Caco-2 (cell line): ENCODE measurements at regions not wholly inside any gene's neighbourhood (a gene's known extent, or its start where the extent isn't known, plus 50 kb on each side); places are given as distances from the start of the nearest gene placed in this dataset.

ENCODE experiments used
- BruUV-seq: library from RNA; stranded (reverse); fragments of 400-500 nt; replicated peaks from 2 replicates; lab custom pipeline; 2021; lab: Mats Ljungman, UMichigan
- CTCF ChIA-PET: fragments of 300-600 bp; sonication (Branson Sonifier 250); formaldehyde crosslinking; loops from one replicate; lab custom pipeline; 2022; ENCODE audit warnings: antibody characterized with exemption; lab: Charles Lee
- POLR2A ChIA-PET: fragments of 300-600 bp; sonication (Branson Sonifier 250); formaldehyde crosslinking; loops from one replicate; lab custom pipeline; 2022; ENCODE audit warnings: antibody characterized with exemption; lab: Charles Lee
- DNase-seq, 2 experiments: peaks; one replicate each; pipeline versions ENCODE4 v3.0.0 to v3.0.0-alpha.2; 2020 to 2022
- H3K27me3 ChIP-seq: replicated peaks from 2 replicates; pipeline ENCODE4 v1.6.0; 2011; ENCODE audit warnings: low read length; ENCODE audit not compliant: control insufficient read depth, insufficient read depth
- H3K36me3 ChIP-seq: 2 replicates; pipeline ENCODE4 v1.5.1; 2011; ENCODE audit warnings: low read length; ENCODE audit not compliant: control insufficient read depth, insufficient read depth
- H3K4me1 ChIP-seq: fragments of 250-450 bp; sonication (Bioruptor Pico); 2 replicates; pipeline ENCODE4 v1.5.1; 2020; ENCODE audit warnings: mild to moderate bottlenecking
- H3K4me3 ChIP-seq: 2 replicates; pipeline ENCODE4 v1.5.1; 2011; ENCODE audit warnings: low read depth, mild to moderate bottlenecking, control low read depth, low read length
- H3K9me3 ChIP-seq: fragments of 250-450 bp; sonication (Bioruptor Pico); 2 replicates; pipeline ENCODE4 v1.5.1; 2020; ENCODE audit warnings: mild to moderate bottlenecking, moderate library complexity
- H3K27ac Mint-ChIP-seq: one replicate; pipeline ENCODE4 v1.8.0; 2022; ENCODE audit warnings: mixed read lengths; ENCODE audit not compliant: unreplicated experiment
- H3K27me3 Mint-ChIP-seq: one replicate; pipeline ENCODE4 v1.8.0; 2022; ENCODE audit warnings: mixed read lengths; ENCODE audit not compliant: insufficient read depth, unreplicated experiment
- H3K36me3 Mint-ChIP-seq: one replicate; pipeline ENCODE4 v1.8.0; 2022; ENCODE audit warnings: mild to moderate bottlenecking, mixed read lengths; ENCODE audit not compliant: insufficient read depth, unreplicated experiment
- H3K4me1 Mint-ChIP-seq: one replicate; pipeline ENCODE4 v1.8.0; 2022; ENCODE audit warnings: low read depth, mixed read lengths; ENCODE audit not compliant: unreplicated experiment
- H3K4me3 Mint-ChIP-seq: one replicate; pipeline ENCODE4 v1.8.0; 2022; ENCODE audit warnings: mild to moderate bottlenecking, moderate library complexity, mixed read lengths; ENCODE audit not compliant: unreplicated experiment
- H3K9me3 Mint-ChIP-seq: one replicate; pipeline ENCODE4 v1.8.0; 2022; ENCODE audit warnings: mixed read lengths; ENCODE audit not compliant: unreplicated experiment
- CTCF ChIP-seq, 2 experiments: fragments of 200-600 bp in 1 of 2; IDR thresholded peaks; 1 replicate in 1 of 2; 2 replicates in 1 of 2; pipeline versions ENCODE4 v1.5.1 to v1.8.0; 2011 to 2022; ENCODE audit warnings: antibody characterized with exemption in 1 of 2, control low read depth in 1 of 2, inconsistent platforms in 1 of 2, low read depth in 1 of 2, low read length in 1 of 2, mild to moderate bottlenecking in 1 of 2, moderate library complexity in 1 of 2; ENCODE audit not compliant: insufficient read depth in 1 of 2, severe bottlenecking in 1 of 2, unreplicated experiment in 1 of 2
- intact Hi-C: fragments of 100-400 bp; cut with micrococcal nuclease; formaldehyde crosslinking; loops from one replicate; pipeline ENCODE4 v1.10.0; 2022; ENCODE audit not compliant: unreplicated experiment

- Mint-ChIP-seq H3K36me3 (no peaks in the 10 kb centered on the region), H3K4me1 (no peaks in the 10 kb centered on the region), H3K4me3 (no peak overlapping the region), H3K27ac (no peak overlapping the region), H3K9me3 (no peaks in the 10 kb centered on the region), H3K27me3 (peaks cover 14% of the 10 kb centered on the region)
- no peaks in the 10 kb centered on the region for H3K36me3 ChIP-seq
- ChIA-PET POLR2A (no interaction called here), CTCF (no interaction called here)
- no peak overlapping the region for H3K4me3 ChIP-seq
- no peaks in the 10 kb centered on the region for H3K9me3 ChIP-seq
- no peaks in the 10 kb centered on the region for H3K27me3 ChIP-seq
- no peak for DNase-seq
- no TSS peak for BruUV-seq
- no peak for TF ChIP-seq CTCF (IDR thresholded peaks at IDR 0.05; ENCODE audit: insufficient read depth in 1 of 2, low read depth in 1 of 2, low read length in 1 of 2, severe bottlenecking in 1 of 2, unreplicated experiment in 1 of 2)
- no peaks in the 10 kb centered on the region for H3K4me1 ChIP-seq
- intact Hi-C loops, result no loop called here
These were observed 62.8 kb downstream of the MED10 start for GRCh38 chr5:6315580-6315979.

GRCh38 chr5:6311568-6312501 is 66.5 kb downstream of the MED10 start:
- Mint-ChIP-seq H3K9me3 (no peaks in the 10 kb centered on the region), H3K27me3 (peaks cover 17% of the 10 kb centered on the region), H3K27ac (no peak overlapping the region), H3K36me3 (no peaks in the 10 kb centered on the region), H3K4me1 (no peaks in the 10 kb centered on the region), H3K4me3 (no peak overlapping the region)
- BruUV-seq, result no TSS peak
- H3K4me1 ChIP-seq, result no peaks in the 10 kb centered on the region
- intact Hi-C loops, result no loop called here
- H3K27me3 ChIP-seq, result no peaks in the 10 kb centered on the region
- no peak for DNase-seq
- H3K36me3 ChIP-seq, result no peaks in the 10 kb centered on the region
- H3K9me3 ChIP-seq, result no peaks in the 10 kb centered on the region
- no peak overlapping the region for H3K4me3 ChIP-seq
- POLR2A ChIA-PET, result no interaction called here
- CTCF ChIA-PET, result no interaction called here
- TF ChIP-seq CTCF (IDR thresholded peaks at IDR 0.05; ENCODE audit: insufficient read depth in 1 of 2, low read depth in 1 of 2, low read length in 1 of 2, severe bottlenecking in 1 of 2, unreplicated experiment in 1 of 2), result no peak

GRCh38 chr5:6309949-6310348 is 68.4 kb downstream of the MED10 start:
- BruUV-seq, result no TSS peak
- H3K27me3 ChIP-seq, result no peaks in the 10 kb centered on the region; the same call in 1 of the 2 replicates
- no peak overlapping the region for H3K4me3 ChIP-seq
- no peaks in the 10 kb centered on the region for H3K36me3 Mint-ChIP-seq
- H3K4me1 ChIP-seq, result no peaks in the 10 kb centered on the region
- no peaks in the 10 kb centered on the region for H3K9me3 Mint-ChIP-seq
- H3K4me3 Mint-ChIP-seq, result no peak overlapping the region
- intact Hi-C loops, result no loop called here
- ChIA-PET POLR2A (no interaction called here), CTCF (no interaction called here)
- DNase-seq, result no peak
- H3K9me3 ChIP-seq, result no peaks in the 10 kb centered on the region
- no peaks in the 10 kb centered on the region for H3K36me3 ChIP-seq
- H3K4me1 Mint-ChIP-seq, result no peaks in the 10 kb centered on the region
- H3K27me3 Mint-ChIP-seq, result peaks cover 16% of the 10 kb centered on the region
- no peak for TF ChIP-seq CTCF (IDR thresholded peaks at IDR 0.05; ENCODE audit: insufficient read depth in 1 of 2, low read depth in 1 of 2, low read length in 1 of 2, severe bottlenecking in 1 of 2, unreplicated experiment in 1 of 2)
- no peak overlapping the region for H3K27ac Mint-ChIP-seq
